ENCODE measurements at regions not wholly inside any gene's neighbourhood (a gene's known extent, or its start where the extent isn't known, plus 50 kb on each side); places are given as distances from the start of the nearest gene placed in this dataset.

DNA sequence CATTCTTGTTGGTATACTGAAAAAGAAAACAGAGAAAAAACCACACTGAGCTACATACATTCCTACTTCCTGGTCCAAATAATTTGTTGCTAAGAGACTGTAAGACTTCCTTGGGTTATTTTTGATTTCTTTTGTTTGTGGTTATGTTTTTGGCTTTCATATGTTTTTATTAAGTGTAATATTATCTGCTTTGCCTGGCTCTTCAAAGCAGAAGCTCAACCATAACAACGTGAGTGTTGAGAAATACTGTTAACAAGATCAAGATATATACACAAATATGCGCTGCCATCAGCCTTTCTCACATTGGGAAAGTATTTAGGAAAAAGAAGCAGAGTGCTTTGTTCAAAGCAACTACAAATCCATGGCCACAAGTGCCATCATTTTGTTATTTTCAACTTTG lies 556.2 kb upstream of the CBLB start:
- no peak for DNase-seq (ENCODE audit: low read depth in 1 of 2, low spot score in 1 of 2)
- no peak overlapping the region for H3K27ac ChIP-seq (replicated peaks)

DNA sequence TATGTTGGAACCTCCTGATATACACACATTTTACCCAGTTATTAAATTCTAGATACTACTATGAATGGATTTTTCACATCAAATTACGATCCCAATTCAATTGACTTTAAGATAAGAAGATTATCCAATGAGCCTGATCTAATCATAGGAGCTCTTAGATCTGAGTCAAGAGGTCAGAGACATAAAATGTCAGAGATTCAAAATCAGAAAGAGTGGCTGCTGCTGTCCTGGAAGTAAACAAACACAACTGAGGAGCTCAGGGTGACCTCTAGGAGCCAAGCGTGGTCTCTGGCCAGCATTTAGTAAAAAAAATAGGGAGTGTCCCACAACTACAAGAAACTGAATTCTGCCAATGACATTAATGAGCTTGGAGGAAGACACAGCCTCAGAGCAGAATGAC lies 557.1 kb upstream of the CBLB start:
- Histone ChIP-seq H3K27me3 (ENCODE audit: insufficient read depth, poor library complexity, severe bottlenecking) (no peaks in the 10 kb centered on the region), H3K4me3 (replicated peaks; ENCODE audit: insufficient read depth, low read length) (no peak overlapping the region), H3K27ac (replicated peaks) (no peak overlapping the region)
- TF ChIP-seq GABPA (IDR thresholded peaks at IDR 0.05; ENCODE audit: low read depth) (no peak), POLR2AphosphoS5 (IDR thresholded peaks at IDR 0.05; ENCODE audit: low read depth) (no peak), CTCF (IDR thresholded peaks at IDR 0.05; ENCODE audit: insufficient read depth, low read length) (no peak), SPI1 (IDR thresholded peaks at IDR 0.05; ENCODE audit: borderline replicate concordance, low read depth) (no peak)
- TF ChIP-seq, protein P1, sequence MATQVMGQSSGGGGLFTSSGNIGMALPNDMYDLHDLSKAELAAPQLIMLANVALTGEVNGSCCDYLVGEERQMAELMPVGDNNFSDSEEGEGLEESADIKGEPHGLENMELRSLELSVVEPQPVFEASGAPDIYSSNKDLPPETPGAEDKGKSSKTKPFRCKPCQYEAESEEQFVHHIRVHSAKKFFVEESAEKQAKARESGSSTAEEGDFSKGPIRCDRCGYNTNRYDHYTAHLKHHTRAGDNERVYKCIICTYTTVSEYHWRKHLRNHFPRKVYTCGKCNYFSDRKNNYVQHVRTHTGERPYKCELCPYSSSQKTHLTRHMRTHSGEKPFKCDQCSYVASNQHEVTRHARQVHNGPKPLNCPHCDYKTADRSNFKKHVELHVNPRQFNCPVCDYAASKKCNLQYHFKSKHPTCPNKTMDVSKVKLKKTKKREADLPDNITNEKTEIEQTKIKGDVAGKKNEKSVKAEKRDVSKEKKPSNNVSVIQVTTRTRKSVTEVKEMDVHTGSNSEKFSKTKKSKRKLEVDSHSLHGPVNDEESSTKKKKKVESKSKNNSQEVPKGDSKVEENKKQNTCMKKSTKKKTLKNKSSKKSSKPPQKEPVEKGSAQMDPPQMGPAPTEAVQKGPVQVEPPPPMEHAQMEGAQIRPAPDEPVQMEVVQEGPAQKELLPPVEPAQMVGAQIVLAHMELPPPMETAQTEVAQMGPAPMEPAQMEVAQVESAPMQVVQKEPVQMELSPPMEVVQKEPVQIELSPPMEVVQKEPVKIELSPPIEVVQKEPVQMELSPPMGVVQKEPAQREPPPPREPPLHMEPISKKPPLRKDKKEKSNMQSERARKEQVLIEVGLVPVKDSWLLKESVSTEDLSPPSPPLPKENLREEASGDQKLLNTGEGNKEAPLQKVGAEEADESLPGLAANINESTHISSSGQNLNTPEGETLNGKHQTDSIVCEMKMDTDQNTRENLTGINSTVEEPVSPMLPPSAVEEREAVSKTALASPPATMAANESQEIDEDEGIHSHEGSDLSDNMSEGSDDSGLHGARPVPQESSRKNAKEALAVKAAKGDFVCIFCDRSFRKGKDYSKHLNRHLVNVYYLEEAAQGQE (IDR thresholded peaks at IDR 0.05; ENCODE audit: insufficient replicate concordance, low read depth), result no peak
- no peak for DNase-seq (ENCODE audit: low read depth in 1 of 2, low spot score in 1 of 2)

More for the DNA sequence above, 556.2 kb upstream of the CBLB start:
- H3K27me3 ChIP-seq (ENCODE audit: insufficient read depth, poor library complexity, severe bottlenecking), result no peaks in the 10 kb centered on the region
- TF ChIP-seq, protein P1 (IDR thresholded peaks at IDR 0.05; ENCODE audit: insufficient replicate concordance, low read depth), result no peak
- TF ChIP-seq SPI1 (IDR thresholded peaks at IDR 0.05; ENCODE audit: borderline replicate concordance, low read depth) (no peak), POLR2AphosphoS5 (IDR thresholded peaks at IDR 0.05; ENCODE audit: low read depth) (no peak), CTCF (IDR thresholded peaks at IDR 0.05; ENCODE audit: insufficient read depth, low read length) (no peak), GABPA (IDR thresholded peaks at IDR 0.05; ENCODE audit: low read depth) (no peak)
- no peak overlapping the region for H3K4me3 ChIP-seq (replicated peaks; ENCODE audit: insufficient read depth, low read length)

DNA sequence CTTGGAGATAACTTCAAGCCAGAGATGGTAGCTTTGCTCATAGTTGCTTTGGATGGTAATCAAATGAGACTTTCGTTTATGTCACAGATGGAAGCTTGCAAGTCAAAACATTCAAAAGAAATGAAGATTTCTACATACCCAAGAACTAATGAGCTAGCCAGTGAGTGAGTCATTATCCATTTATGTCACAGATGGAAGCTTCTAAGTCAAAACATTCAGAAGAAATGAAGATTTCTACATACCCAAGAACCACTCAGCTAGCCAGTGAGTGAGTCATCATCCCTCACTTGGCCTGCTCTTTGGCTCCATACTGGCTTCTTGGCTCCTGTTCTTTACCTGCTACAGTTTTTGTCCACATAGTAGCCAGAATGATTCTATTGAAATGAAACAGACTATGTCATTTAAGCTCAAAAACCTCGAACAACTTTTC lies 559.8 kb upstream of the CBLB start:
- no peak for TF ChIP-seq CTCF (IDR thresholded peaks at IDR 0.05; ENCODE audit: insufficient read depth, low read length)
- TF ChIP-seq, protein P1 (IDR thresholded peaks at IDR 0.05; ENCODE audit: insufficient replicate concordance, low read depth), result no peak
- no peak for TF ChIP-seq POLR2AphosphoS5 (IDR thresholded peaks at IDR 0.05; ENCODE audit: low read depth)
- no peak for TF ChIP-seq GABPA (IDR thresholded peaks at IDR 0.05; ENCODE audit: low read depth)
- no peak for TF ChIP-seq SPI1 (IDR thresholded peaks at IDR 0.05; ENCODE audit: borderline replicate concordance, low read depth)
- Histone ChIP-seq H3K4me3 (replicated peaks; ENCODE audit: insufficient read depth, low read length) (no peak overlapping the region), H3K27me3 (ENCODE audit: insufficient read depth, poor library complexity, severe bottlenecking) (no peaks in the 10 kb centered on the region), H3K27ac (replicated peaks) (no peak overlapping the region)
- peak in 1 of 2 experiments; percentile 52 for DNase-seq (ENCODE audit: low read depth in 1 of 2, low spot score in 1 of 2)

Measured in HL-60 (cell line).